GM23248 (cell line): ENCODE measurements at regions not wholly inside any gene's neighbourhood (a gene's known extent, or its start where the extent isn't known, plus 50 kb on each side); places are given as distances from the start of the nearest gene placed in this dataset. TPM values are rescaled to one million over a fixed set of nuclear protein-coding genes. Genes with fewer than 3 reads are reported as not detected.
"Not testable (repeated sequence)": the region's sequence is repeated elsewhere in the genome, so short reads cannot be mapped to it uniquely, and the experiment has no call there.

Experiments
- DNase-seq: peaks from one replicate; pipeline ENCODE4 v3.0.0-alpha.2; 2015
- H2AFZ ChIP-seq: fragments of 200-600 bp; sonication (generic); 2 replicates; pipeline ENCODE4 v1.6.1; 2016; ENCODE audit warnings: antibody characterized with exemption
- H3F3A ChIP-seq: fragments of 200-600 bp; sonication (generic); 2 replicates; pipeline ENCODE4 v1.6.1; 2016; ENCODE audit warnings: mild to moderate bottlenecking, antibody characterized with exemption, mixed run types; ENCODE audit not compliant: insufficient read depth
- H3K27ac ChIP-seq: fragments of 200-600 bp; sonication (generic); 2 replicates; pipeline ENCODE4 v1.5.1; 2016; ENCODE audit warnings: mild to moderate bottlenecking
- H3K27me3 ChIP-seq: fragments of 200-600 bp; sonication (generic); replicated peaks from 2 replicates; pipeline ENCODE4 v1.6.1; 2016; ENCODE audit warnings: mild to moderate bottlenecking; ENCODE audit not compliant: insufficient read depth
- H3K36me3 ChIP-seq: fragments of 200-600 bp; sonication (generic); 2 replicates; pipeline ENCODE4 v1.6.1; 2016; ENCODE audit warnings: low read depth, mild to moderate bottlenecking
- H3K4me1 ChIP-seq: fragments of 200-600 bp; sonication (generic); 2 replicates; pipeline ENCODE4 v1.6.1; 2016; ENCODE audit warnings: mild to moderate bottlenecking; ENCODE audit not compliant: insufficient read depth
- H3K4me2 ChIP-seq: fragments of 200-600 bp; sonication (generic); one replicate; pipeline ENCODE4 v1.6.1; 2016; ENCODE audit warnings: mild to moderate bottlenecking; ENCODE audit not compliant: unreplicated experiment
- H3K4me3 ChIP-seq: fragments of 200-600 bp; sonication (generic); 2 replicates; pipeline ENCODE4 v1.5.1; 2016; ENCODE audit warnings: mild to moderate bottlenecking
- H3K79me2 ChIP-seq: fragments of 200-600 bp; sonication (generic); 2 replicates; pipeline ENCODE4 v1.6.1; 2016; ENCODE audit warnings: mild to moderate bottlenecking; ENCODE audit not compliant: insufficient read depth
- H3K9ac ChIP-seq: fragments of 200-600 bp; sonication (generic); 2 replicates; pipeline ENCODE4 v1.6.1; 2016; ENCODE audit warnings: mild to moderate bottlenecking
- H3K9me2 ChIP-seq: fragments of 200-600 bp; sonication (generic); 2 replicates; pipeline ENCODE4 v1.6.1; 2016; ENCODE audit warnings: mixed run types, mild to moderate bottlenecking, moderate library complexity; ENCODE audit not compliant: insufficient read depth
- H3K9me3 ChIP-seq: fragments of 200-600 bp; sonication (generic); one replicate; pipeline ENCODE4 v1.6.1; 2017; ENCODE audit warnings: low read depth
- H4K20me1 ChIP-seq: fragments of 200-600 bp; sonication (generic); 2 replicates; pipeline ENCODE4 v1.6.0; 2016; ENCODE audit not compliant: insufficient read depth
- WGBS, 2 experiments: methylation state at CpG; one replicate each; pipeline ENCODE4 v1.1.6; 2015 to 2017; ENCODE audit warnings: low lambda C conversion rate in 2 of 2, low coverage in 1 of 2; ENCODE audit errors: missing lambda C conversion rate in 2 of 2; 5-methylcytosine and 5-hydroxymethylcytosine counted together
- in situ Hi-C: fragments of 300-500 bp; cut with MboI; formaldehyde crosslinking; loops from 2 replicates; pipeline ENCODE4 v1.15.0; 2020
- small RNA-seq: library from RNA; depleted of rRNA; stranded (forward); fragments of <200 nt; gene quantifications from one replicate; pipeline ENCODE3, GENCODE V24; 2014; ENCODE audit warnings: low read depth, low replicate concordance

DNA sequence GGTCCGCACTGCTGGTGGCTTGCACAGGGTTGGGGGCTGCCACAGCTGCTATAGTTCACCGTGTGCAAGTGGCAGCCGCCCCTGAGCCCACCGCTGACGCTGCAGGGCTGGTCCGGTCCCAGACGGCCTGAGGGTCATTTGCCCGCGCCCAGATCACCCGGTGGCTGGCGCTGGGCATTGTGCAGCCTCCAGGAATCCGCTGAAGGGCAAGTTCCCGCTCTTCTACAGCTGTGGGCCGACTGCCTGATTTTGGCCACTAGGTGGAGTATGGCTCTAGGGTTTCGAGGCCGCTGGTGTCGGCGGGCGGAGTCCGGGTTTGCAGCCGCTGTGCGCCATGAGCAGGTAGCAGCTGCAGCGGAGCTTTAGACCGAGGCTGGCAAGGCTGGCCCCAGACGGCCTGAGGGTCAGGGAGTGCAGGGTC, 581.8 kb downstream of the TUBA3C start:
- H3K79me2 ChIP-seq, H3K9me2 ChIP-seq, H3K4me1 ChIP-seq, H4K20me1 ChIP-seq, H3K9me3 ChIP-seq, DNase-seq, in situ Hi-C loops, H2AFZ ChIP-seq, H3K9ac ChIP-seq, H3K27ac ChIP-seq, H3F3A ChIP-seq, H3K4me3 ChIP-seq, H3K36me3 ChIP-seq, H3K4me2 ChIP-seq, H3K27me3 ChIP-seq: not testable (repeated sequence)
- 41 to 44% methylated on average over 18 to 24 of the region's 25 CpGs for WGBS, 2 experiments

DNA sequence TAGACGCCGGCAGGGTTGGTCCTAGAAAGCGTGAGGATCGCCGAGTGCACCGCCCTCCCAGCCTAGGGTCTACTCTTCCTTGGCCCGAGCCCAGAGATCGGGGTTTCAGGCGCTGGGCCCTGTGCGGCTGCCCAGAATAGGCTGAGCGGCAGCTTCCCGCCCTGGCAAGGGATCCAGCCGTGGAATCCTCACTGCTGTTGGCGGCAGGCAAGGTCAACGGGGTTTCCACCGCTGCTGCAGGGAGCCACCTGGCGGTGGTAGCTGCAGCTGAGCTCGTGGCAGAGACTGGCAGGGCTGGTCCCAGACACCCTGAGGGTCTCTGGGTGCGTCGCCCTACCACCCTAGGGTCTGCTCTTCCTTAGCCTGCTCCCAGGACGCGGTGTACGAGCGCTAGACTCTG, 583.1 kb downstream of the TUBA3C start:
- in situ Hi-C loops, H3K27me3 ChIP-seq, H3K27ac ChIP-seq, H3K4me2 ChIP-seq, H2AFZ ChIP-seq, H3K9me3 ChIP-seq, H3K79me2 ChIP-seq, H4K20me1 ChIP-seq, H3K36me3 ChIP-seq, H3F3A ChIP-seq, H3K4me3 ChIP-seq, H3K9ac ChIP-seq, H3K4me1 ChIP-seq, DNase-seq, H3K9me2 ChIP-seq: not testable (repeated sequence)
- WGBS, 2 experiments, result 48 to 49% methylated on average over 23 of the region's 24 CpGs

DNA sequence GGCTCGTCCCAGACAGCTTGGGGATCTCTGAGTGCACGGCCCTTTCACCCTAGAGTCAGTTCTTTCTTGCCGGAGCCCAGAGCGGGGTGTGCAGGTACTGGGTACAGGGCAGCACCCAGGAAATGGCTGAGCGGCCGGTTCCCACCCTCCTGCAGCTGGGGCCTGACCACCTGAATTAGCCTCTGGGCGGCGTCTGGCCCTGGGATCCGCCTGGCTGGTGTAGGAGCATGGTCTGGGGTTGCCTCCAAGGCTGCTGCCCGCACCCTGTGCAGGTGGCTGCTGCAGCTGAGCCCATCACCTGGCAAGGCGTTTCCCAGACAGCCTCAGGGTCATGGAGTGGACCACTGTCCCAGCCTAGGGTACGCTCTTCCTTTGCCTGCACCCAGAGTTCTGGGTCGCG, 583.7 kb downstream of the TUBA3C start:
- H3K4me1 ChIP-seq, H3K27me3 ChIP-seq, H3K4me2 ChIP-seq, H2AFZ ChIP-seq, H3K79me2 ChIP-seq, in situ Hi-C loops, H3K27ac ChIP-seq, H3F3A ChIP-seq, H4K20me1 ChIP-seq, H3K36me3 ChIP-seq, H3K4me3 ChIP-seq, H3K9me3 ChIP-seq, DNase-seq, H3K9ac ChIP-seq, H3K9me2 ChIP-seq: not testable (repeated sequence)
- 47 to 52% methylated on average over 12 to 14 of the region's 14 CpGs for WGBS, 2 experiments

DNA sequence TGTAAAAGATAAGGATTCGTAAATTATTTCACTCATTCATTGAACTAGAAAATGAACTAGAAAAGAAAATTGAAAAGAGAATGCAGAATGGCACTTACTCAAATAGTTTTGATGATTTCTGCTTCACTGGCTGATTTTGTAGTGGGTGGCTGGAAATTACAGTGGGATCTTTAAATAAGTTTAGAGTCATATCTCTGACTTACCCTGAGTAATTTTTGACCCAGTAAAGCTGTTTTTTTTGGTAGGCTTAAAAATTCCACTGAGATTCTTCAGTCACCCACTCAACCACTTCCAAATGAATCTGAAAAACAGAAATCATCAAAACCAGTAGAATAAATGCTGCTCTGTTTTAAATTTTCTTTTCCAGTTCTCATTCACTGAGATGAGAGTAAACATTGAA, 604.5 kb downstream of the TUBA3C start:
- no CpG with 5 or more reads among the region's 1 CpG for WGBS, 2 experiments
- H3K79me2 ChIP-seq, H3K9ac ChIP-seq, in situ Hi-C loops, H4K20me1 ChIP-seq, H3K27me3 ChIP-seq, H3K36me3 ChIP-seq, H2AFZ ChIP-seq, H3K4me1 ChIP-seq, H3K9me2 ChIP-seq, H3F3A ChIP-seq, H3K4me3 ChIP-seq, H3K27ac ChIP-seq, H3K4me2 ChIP-seq, H3K9me3 ChIP-seq, DNase-seq: not testable (repeated sequence)

DNA sequence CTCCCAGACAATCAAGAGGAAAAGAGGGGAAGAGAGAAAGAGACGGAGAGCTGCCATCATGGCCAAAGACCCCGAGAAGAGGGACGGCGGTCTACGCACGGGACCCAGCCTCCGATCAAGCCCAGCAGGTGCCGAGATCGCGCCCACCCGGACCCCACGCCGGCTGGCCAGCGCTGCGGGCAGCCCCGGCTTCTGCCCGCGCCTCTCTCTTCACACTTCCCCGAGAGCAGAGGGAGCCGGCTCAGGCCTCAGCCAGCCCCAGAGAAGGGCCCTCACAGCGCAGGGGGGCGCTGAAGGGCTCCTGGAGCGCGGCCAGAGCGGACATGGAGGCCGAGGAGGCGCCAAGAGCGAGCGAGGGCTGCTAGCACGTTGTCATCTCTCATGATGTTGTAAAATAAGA, 613.7 kb downstream of the TUBA3C start:
- H4K20me1 ChIP-seq, H3K27ac ChIP-seq, H3K4me1 ChIP-seq, H3K9me2 ChIP-seq, H2AFZ ChIP-seq, H3K4me2 ChIP-seq, H3K36me3 ChIP-seq, H3K9ac ChIP-seq, H3K4me3 ChIP-seq, H3K79me2 ChIP-seq, in situ Hi-C loops, H3K9me3 ChIP-seq, DNase-seq, H3F3A ChIP-seq, H3K27me3 ChIP-seq: not testable (repeated sequence)
- 58 to 75% methylated on average over 12 to 24 of the region's 30 CpGs for WGBS, 2 experiments

Small RNAs in the stretch of these regions (small RNA-seq; reads per million reads assigned to genes)
- gene LINC00328-2P, result not detected
- not detected for gene RNA5SP24
- not detected for gene RNU6-55P
- gene RNU6-76P, result not detected
